Right lobe of liver (tissue), 4 donors: ENCODE measurements at regions not wholly inside any gene's neighbourhood (a gene's known extent, or its start where the extent isn't known, plus 50 kb on each side); places are given as distances from the start of the nearest gene placed in this dataset.

Experiments used
- POLR2A ChIP-seq: fragments of 450-650 bp; IDR thresholded peaks from one replicate; pipeline ENCODE4 v1.6.1; 2017; ENCODE audit warnings: antibody characterized with exemption, mild to moderate bottlenecking
- TF ChIP-seq, protein P1 (sequence below), 4 donors: fragments of 200-600 bp in 3 of 4; fragments of 450-650 bp in 1 of 4; IDR thresholded peaks; one replicate each; pipeline versions ENCODE4 v1.5.1 to v1.8.0; 2016 to 2022; ENCODE audit warnings: antibody characterized with exemption in 4 of 4, mild to moderate bottlenecking in 2 of 4
- donor health status: DM: no; HTN: no; CAD: no.
- donor health status: DM: no; HTN: no; CAD: no.
- donor health status: DM: no; HTN: yes; CAD: no.

DNA sequence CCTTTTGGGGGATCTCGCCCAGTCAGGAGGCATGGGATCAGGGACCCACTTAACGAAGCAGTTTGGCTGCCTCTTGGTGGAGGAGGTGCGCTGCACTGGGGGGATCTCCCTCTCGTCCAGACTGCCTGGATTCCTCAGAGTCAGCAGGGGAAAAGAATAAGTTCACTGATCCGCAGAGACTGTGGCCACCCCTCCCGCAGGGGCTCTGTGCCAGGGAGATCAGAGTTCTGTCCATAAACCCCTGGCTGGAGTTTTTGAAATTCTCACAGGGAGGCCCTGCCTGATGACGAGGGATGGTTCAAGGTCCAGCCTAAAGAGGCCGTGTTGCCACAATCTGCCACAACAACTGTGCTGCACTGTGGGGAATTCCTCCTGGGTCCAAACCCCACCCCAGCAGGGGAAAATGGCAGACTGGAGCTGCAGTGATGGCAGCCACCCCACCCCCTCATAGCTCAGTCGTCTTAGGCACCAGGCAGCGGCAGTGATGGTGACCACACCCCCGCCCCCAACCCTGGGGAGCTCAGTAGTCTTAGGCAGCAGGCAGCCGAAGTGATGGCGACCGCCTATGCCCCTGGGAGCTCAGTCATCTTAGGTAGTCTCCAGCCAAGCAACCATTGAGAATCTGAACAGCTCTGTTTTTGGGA lies 273.8 kb upstream of the USP25 start:
- no peak for TF ChIP-seq POLR2A
- TF ChIP-seq, protein P1, sequence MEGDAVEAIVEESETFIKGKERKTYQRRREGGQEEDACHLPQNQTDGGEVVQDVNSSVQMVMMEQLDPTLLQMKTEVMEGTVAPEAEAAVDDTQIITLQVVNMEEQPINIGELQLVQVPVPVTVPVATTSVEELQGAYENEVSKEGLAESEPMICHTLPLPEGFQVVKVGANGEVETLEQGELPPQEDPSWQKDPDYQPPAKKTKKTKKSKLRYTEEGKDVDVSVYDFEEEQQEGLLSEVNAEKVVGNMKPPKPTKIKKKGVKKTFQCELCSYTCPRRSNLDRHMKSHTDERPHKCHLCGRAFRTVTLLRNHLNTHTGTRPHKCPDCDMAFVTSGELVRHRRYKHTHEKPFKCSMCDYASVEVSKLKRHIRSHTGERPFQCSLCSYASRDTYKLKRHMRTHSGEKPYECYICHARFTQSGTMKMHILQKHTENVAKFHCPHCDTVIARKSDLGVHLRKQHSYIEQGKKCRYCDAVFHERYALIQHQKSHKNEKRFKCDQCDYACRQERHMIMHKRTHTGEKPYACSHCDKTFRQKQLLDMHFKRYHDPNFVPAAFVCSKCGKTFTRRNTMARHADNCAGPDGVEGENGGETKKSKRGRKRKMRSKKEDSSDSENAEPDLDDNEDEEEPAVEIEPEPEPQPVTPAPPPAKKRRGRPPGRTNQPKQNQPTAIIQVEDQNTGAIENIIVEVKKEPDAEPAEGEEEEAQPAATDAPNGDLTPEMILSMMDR (IDR thresholded peaks at IDR 0.05) = no peak
